Left ventricle myocardium inferior (tissue), 1 donor: ENCODE measurements at regions not wholly inside any gene's neighbourhood (a gene's known extent, or its start where the extent isn't known, plus 50 kb on each side); places are given as distances from the start of the nearest gene placed in this dataset.

Experiments used
- DNase-seq: peaks from one replicate; pipeline ENCODE4 v3.0.0-alpha.2; 2020
- H3K27ac ChIP-seq: fragments of 200-600 bp; replicated peaks from 2 replicates; pipeline ENCODE4 v1.8.0; 2021
- H3K27me3 ChIP-seq: fragments of 200-600 bp; 2 replicates; pipeline ENCODE4 v1.8.0; 2021; ENCODE audit warnings: low read depth
- H3K36me3 ChIP-seq: fragments of 200-600 bp; 2 replicates; pipeline ENCODE4 v1.8.0; 2021
- H3K4me1 ChIP-seq: fragments of 200-600 bp; 2 replicates; pipeline ENCODE4 v1.8.0; 2021
- H3K4me3 ChIP-seq: fragments of 200-600 bp; 2 replicates; pipeline ENCODE4 v1.8.0; 2021; ENCODE audit warnings: mild to moderate bottlenecking, moderate library complexity
- H3K9me3 ChIP-seq: fragments of 200-600 bp; replicated peaks from 2 replicates; pipeline ENCODE4 v1.8.0; 2021
- CTCF ChIP-seq: fragments of 200-600 bp; IDR thresholded peaks from 2 replicates; pipeline ENCODE4 v1.8.0; 2021; ENCODE audit warnings: antibody characterized with exemption, mild to moderate bottlenecking, borderline replicate concordance
- intact Hi-C: fragments of 100-400 bp; cut with micrococcal nuclease; formaldehyde crosslinking; loops from one replicate; pipeline ENCODE4 v1.11.0; 2022
- donor health status: DM: no; HTN: yes; CAD: no; lungs with severe emphysema.

- DNase-seq: no peak
- H3K9me3 ChIP-seq: peaks cover 12% of the 10 kb centered on the region
- no peak overlapping the region for H3K4me3 ChIP-seq
- H3K27me3 ChIP-seq: no peaks in the 10 kb centered on the region
- intact Hi-C loops: no loop called here
- no peaks in the 10 kb centered on the region for H3K4me1 ChIP-seq
- H3K36me3 ChIP-seq: no peaks in the 10 kb centered on the region
- H3K27ac ChIP-seq: no peak overlapping the region
- TF ChIP-seq CTCF: no peak
These were observed 498.5 kb upstream of the CNTN4 start for GRCh38 chr3:1600206-1600605.

GRCh38 chr3:1600700-1601418 lies 497.8 kb upstream of the CNTN4 start:
- TF ChIP-seq CTCF: no peak
- DNase-seq: no peak

GRCh38 chr3:1609416-1609815 lies 489.2 kb upstream of the CNTN4 start:
- Histone ChIP-seq H3K9me3 (no peaks in the 10 kb centered on the region), H3K27ac (no peak overlapping the region), H3K4me3 (no peak overlapping the region), H3K36me3 (no peaks in the 10 kb centered on the region), H3K27me3 (no peaks in the 10 kb centered on the region), H3K4me1 (no peaks in the 10 kb centered on the region)
- no peak for TF ChIP-seq CTCF
- intact Hi-C loops: no loop called here
- DNase-seq: no peak

More at GRCh38 chr3:1600700-1601418, 497.8 kb upstream of the CNTN4 start:
- Histone ChIP-seq H3K9me3 (peaks cover 12% of the 10 kb centered on the region), H3K27ac (no peak overlapping the region), H3K4me1 (no peaks in the 10 kb centered on the region), H3K36me3 (no peaks in the 10 kb centered on the region), H3K27me3 (no peaks in the 10 kb centered on the region), H3K4me3 (no peak overlapping the region)
- intact Hi-C loops: no loop called here

- Histone ChIP-seq H3K9me3 (no peaks in the 10 kb centered on the region), H3K27ac (no peak overlapping the region), H3K4me1 (no peaks in the 10 kb centered on the region), H3K27me3 (no peaks in the 10 kb centered on the region), H3K36me3 (no peaks in the 10 kb centered on the region), H3K4me3 (no peak overlapping the region)
- no peak for DNase-seq
- no peak for TF ChIP-seq CTCF
- intact Hi-C loops: no loop called here
These were observed 486.8 kb upstream of the CNTN4 start for GRCh38 chr3:1611824-1612223.

GRCh38 chr3:1613962-1614361 lies 484.7 kb upstream of the CNTN4 start:
- DNase-seq: no peak
- Histone ChIP-seq H3K27ac (no peak overlapping the region), H3K27me3 (no peaks in the 10 kb centered on the region), H3K4me1 (no peaks in the 10 kb centered on the region), H3K9me3 (no peaks in the 10 kb centered on the region), H3K36me3 (no peaks in the 10 kb centered on the region), H3K4me3 (no peak overlapping the region)
- TF ChIP-seq CTCF: no peak
- intact Hi-C loops: no loop called here

- no peaks in the 10 kb centered on the region for H3K36me3 ChIP-seq
- no peak for TF ChIP-seq CTCF
- no peaks in the 10 kb centered on the region for H3K9me3 ChIP-seq
- DNase-seq: no peak
- H3K4me3 ChIP-seq: no peak overlapping the region
- intact Hi-C loops: no loop called here
- no peaks in the 10 kb centered on the region for H3K4me1 ChIP-seq
- H3K27me3 ChIP-seq: no peaks in the 10 kb centered on the region
- no peak overlapping the region for H3K27ac ChIP-seq
These were observed 481.9 kb upstream of the CNTN4 start for GRCh38 chr3:1616744-1617143.
